Neural crest cell (in vitro differentiated cells): ENCODE measurements at regions not wholly inside any gene's neighbourhood (a gene's known extent, or its start where the extent isn't known, plus 50 kb on each side); places are given as distances from the start of the nearest gene placed in this dataset.
"Not testable (repeated sequence)": the region's sequence is repeated elsewhere in the genome, so short reads cannot be mapped to it uniquely, and the experiment has no call there.

Experiments used
- DNase-seq: peaks from one replicate; pipeline ENCODE4 v3.0.0; 2021; ENCODE audit warnings: low read depth, mixed read lengths, low spot score
- H3K27ac Mint-ChIP-seq: one replicate; pipeline ENCODE4 v1.8.0; 2021; ENCODE audit warnings: mild to moderate bottlenecking, mixed read lengths; ENCODE audit not compliant: unreplicated experiment
- H3K27me3 Mint-ChIP-seq: 2 replicates; pipeline ENCODE4 v1.8.0; 2021; ENCODE audit warnings: low read depth, mild to moderate bottlenecking, mixed read lengths
- H3K36me3 Mint-ChIP-seq: 2 replicates; pipeline ENCODE4 v1.8.0; 2021; ENCODE audit warnings: low read depth, mild to moderate bottlenecking, mixed read lengths
- H3K4me1 Mint-ChIP-seq: 2 replicates; pipeline ENCODE4 v1.8.0; 2021; ENCODE audit warnings: mixed read lengths
- H3K4me3 Mint-ChIP-seq: one replicate; pipeline ENCODE4 v1.8.0; 2021; ENCODE audit warnings: mild to moderate bottlenecking, mixed read lengths
- H3K9me3 Mint-ChIP-seq: 2 replicates; pipeline ENCODE4 v1.8.0; 2021; ENCODE audit warnings: mixed read lengths
- TF ChIP-seq, protein P1 (sequence below): fragments of 200-600 bp; sonication (generic); conservative IDR thresholded peaks from 2 replicates; pipeline ENCODE4 v1.5.0; 2021; ENCODE audit warnings: antibody characterized with exemption, mild to moderate bottlenecking

DNA sequence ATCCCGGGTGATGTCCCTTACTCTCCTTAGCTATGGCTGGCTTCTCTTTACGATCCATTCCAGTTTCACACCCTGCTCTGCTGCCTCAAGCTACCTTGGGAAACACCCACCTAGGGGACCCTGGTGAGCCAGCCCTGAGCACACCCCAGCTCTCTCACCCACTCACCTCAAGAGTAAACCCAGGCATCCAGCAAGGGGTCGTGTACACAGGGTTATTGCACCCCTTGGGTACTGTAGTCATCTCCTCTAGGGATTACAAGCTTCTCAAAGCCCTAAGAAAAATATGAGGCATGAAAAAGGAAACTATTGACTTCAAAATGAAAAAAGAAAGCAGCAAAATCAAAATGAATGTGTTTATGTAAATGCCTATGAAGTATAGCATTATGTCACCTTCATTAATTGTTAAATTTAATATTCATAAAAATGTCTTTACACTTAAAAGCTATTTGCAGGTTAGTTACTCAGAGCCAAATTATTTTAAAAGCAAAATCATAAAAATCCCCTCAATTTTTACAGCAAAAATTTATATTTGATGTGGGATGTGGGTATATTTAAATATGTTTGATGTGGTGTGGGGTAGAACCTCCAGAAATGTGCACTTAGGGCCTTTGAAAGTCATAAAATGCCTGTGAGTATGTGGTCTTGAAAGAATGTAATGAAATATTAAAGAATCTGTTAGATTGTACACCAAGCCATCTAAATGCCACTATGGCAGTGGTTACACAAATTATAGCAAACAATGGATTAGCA is 190.3 kb downstream of the C1orf94 start:
- peaks cover 3% of the 10 kb centered on the region for H3K9me3 Mint-ChIP-seq

DNA sequence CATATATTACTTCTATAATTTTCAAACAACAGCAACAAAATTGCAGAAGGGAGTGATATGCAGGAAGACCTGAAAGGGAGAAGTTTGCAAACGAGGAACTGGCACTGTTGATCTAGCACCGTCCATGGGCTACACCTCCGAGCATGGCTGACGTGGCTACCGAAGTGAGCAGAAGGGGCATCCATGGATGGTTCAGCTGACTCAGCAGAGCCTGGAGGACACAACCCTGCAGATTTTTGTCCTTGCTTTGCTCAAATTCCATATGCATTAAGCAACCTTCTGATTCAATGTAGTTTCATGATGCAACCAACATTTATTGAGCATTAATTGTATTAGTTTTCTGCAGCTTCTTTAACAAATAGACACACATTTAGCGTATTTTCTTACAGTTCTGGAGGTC is 191.2 kb downstream of the C1orf94 start:
- H3K27me3 Mint-ChIP-seq = peaks cover 62% of the 10 kb centered on the region
- H3K9me3 Mint-ChIP-seq = peaks cover 3% of the 10 kb centered on the region
- H3K4me3 Mint-ChIP-seq = no peak overlapping the region
- no peak overlapping the region for H3K27ac Mint-ChIP-seq
- H3K4me1 Mint-ChIP-seq = no peaks in the 10 kb centered on the region
- TF ChIP-seq, protein P1, sequence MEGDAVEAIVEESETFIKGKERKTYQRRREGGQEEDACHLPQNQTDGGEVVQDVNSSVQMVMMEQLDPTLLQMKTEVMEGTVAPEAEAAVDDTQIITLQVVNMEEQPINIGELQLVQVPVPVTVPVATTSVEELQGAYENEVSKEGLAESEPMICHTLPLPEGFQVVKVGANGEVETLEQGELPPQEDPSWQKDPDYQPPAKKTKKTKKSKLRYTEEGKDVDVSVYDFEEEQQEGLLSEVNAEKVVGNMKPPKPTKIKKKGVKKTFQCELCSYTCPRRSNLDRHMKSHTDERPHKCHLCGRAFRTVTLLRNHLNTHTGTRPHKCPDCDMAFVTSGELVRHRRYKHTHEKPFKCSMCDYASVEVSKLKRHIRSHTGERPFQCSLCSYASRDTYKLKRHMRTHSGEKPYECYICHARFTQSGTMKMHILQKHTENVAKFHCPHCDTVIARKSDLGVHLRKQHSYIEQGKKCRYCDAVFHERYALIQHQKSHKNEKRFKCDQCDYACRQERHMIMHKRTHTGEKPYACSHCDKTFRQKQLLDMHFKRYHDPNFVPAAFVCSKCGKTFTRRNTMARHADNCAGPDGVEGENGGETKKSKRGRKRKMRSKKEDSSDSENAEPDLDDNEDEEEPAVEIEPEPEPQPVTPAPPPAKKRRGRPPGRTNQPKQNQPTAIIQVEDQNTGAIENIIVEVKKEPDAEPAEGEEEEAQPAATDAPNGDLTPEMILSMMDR = no peak
- H3K36me3 Mint-ChIP-seq = no peaks in the 10 kb centered on the region
- DNase-seq = no peak

More for the DNA sequence above, 190.3 kb downstream of the C1orf94 start:
- Mint-ChIP-seq H3K27ac (no peak overlapping the region), H3K36me3 (no peaks in the 10 kb centered on the region), H3K4me1 (no peaks in the 10 kb centered on the region), H3K4me3 (no peak overlapping the region), H3K27me3 (peaks cover 57% of the 10 kb centered on the region)
- DNase-seq = no peak
- TF ChIP-seq, protein P1 = no peak

DNA sequence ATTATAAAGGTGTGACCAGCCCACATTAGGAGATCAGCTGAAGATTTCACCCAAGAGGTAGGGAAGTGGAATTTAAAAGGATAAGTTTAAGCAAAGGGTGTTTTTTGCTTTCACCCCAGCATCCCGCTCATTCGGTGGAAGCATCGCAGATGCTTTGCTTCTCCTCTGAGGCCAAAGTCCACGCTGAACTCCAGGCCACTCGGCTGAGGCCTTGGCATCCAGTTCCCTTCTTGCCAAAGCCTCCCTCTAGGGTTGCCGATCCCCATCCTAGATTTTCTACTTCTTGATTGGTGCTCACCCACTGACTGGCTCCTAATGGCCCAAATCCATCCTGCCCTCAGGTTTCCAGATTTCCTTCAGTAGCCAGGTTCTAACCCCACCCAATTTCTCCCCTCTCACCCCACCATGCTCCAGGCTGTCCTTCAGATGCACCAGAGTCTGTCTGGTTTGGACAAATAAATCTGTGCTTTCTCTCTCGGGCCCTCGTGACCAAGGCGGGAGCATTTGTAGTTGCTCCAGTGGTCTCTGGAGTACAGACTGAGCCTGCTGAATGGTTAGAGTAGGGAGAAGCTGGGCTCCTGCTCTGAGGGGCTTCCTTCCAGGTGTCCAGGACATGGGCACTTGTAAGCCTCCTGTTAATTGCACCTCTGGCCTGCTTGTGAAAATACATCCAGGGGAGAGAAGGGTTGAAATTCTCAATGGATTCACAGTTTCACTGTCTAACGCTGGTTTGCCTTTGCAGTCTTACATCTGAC is 193.2 kb downstream of the C1orf94 start:
- Mint-ChIP-seq H3K9me3 (no peaks in the 10 kb centered on the region), H3K4me3 (no peak overlapping the region), H3K4me1 (no peaks in the 10 kb centered on the region), H3K36me3 (no peaks in the 10 kb centered on the region), H3K27ac (no peak overlapping the region), H3K27me3 (peaks cover 64% of the 10 kb centered on the region)
- no peak for DNase-seq
- TF ChIP-seq, protein P1 = no peak

DNA sequence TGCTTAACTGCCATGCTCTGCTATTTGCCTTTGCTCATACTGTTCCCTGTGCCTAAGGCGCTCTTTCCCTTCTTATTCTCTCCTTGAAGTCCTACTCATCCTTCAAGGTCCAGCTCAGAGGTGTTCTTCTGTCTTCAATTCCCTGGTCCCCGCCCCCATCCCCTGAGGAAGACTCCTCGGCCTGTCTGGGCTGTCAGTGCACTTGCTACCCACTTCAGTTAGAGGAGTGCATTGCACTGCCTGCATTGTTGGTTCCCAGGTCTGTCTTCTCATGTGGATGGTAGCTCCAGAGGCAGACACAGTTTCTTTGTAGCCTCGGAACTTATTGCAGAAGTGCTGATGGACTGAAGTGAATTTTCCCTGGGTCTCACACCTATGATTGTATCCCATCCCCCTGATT is 194.0 kb downstream of the C1orf94 start:
- Mint-ChIP-seq H3K27ac (no peak overlapping the region), H3K36me3 (no peaks in the 10 kb centered on the region), H3K27me3 (peaks cover 59% of the 10 kb centered on the region), H3K4me3 (no peak overlapping the region), H3K4me1 (no peaks in the 10 kb centered on the region), H3K9me3 (no peaks in the 10 kb centered on the region)
- no peak for DNase-seq
- TF ChIP-seq, protein P1 = no peak

DNA sequence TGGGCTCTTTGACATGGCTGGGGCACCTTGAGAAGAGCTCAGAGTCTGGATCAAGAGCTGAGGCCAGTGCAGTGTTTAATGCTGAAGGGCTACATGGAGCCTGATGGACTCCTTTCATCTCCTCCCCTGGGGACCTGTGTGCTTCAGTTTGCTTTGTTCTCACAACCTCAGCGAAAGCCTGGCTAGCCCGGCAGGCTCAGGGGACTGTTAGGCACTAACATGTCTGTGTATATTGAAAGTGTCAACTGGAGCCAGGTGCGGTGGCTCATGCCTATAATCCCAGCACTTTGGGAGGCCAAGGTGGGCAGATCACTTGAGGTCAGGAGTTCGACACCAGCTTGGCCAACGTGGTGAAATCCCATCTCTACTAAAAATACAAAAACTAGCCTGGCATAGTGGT is 194.5 kb downstream of the C1orf94 start:
- H3K27me3 Mint-ChIP-seq = peaks cover 59% of the 10 kb centered on the region
- H3K36me3 Mint-ChIP-seq, H3K27ac Mint-ChIP-seq, DNase-seq, H3K4me3 Mint-ChIP-seq, H3K4me1 Mint-ChIP-seq, H3K9me3 Mint-ChIP-seq: not testable (repeated sequence)
